Cardiac septum (tissue), 1 donor: ENCODE measurements at regions not wholly inside any gene's neighbourhood (a gene's known extent, or its start where the extent isn't known, plus 50 kb on each side); places are given as distances from the start of the nearest gene placed in this dataset.

Experiments used
- DNase-seq: peaks from one replicate; pipeline ENCODE4 v3.0.0-alpha.2; 2020; ENCODE audit warnings: low spot score
- intact Hi-C: fragments of 100-400 bp; cut with DNase I; formaldehyde crosslinking; loops from one replicate; pipeline ENCODE4 v1.14.0; 2022
- donor health status: DM: no; HTN: no; CAD: no.

DNA sequence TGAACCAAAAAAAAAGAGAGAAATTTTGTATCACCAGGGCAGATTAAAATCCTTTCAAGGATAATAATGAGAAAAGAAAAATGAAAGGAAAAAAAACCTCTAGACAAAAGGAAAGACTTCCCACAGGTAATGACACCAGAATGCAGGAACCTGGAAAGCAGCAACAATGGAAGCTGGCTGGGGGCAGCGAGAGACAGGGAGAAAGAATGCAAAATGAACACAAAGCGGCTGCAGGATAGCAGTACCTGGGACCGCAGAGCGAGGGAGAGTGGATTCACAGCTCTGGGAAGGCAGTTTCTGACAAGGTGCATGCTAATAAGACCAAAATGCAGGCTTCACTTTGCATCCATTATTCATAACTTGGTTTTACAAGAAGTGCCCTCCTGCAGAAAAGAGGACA lies 349.0 kb downstream of the SIPA1L2 start:
- intact Hi-C loops = no loop called here

DNA sequence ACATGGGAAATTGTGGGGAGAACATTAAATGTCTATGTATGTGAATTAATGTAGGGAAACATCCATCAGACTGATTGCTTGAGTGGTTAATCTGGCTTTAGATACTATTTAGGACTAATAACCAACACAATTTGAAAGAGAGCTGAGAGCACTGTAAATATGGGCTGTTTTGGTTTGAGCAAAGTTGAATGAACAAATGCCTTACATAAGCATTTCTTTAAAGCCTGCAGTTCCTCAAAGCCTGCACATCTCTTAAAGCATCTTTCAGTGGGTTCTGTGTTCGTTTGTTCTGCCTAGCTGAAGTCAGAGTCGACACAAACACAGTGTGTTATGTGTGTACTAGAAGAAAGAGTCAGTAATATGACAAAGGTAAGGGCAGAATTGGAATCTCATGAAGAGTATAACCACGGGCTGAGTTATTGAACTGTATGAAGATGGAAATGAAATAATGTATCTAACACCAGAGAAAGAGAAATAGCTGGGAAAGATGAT lies 350.0 kb downstream of the SIPA1L2 start:
- intact Hi-C loops = no loop called here
- no peak for DNase-seq

More for the DNA sequence above, 349.0 kb downstream of the SIPA1L2 start:
- DNase-seq = no peak

- DNase-seq = no peak
- intact Hi-C loops = no loop called here
These were observed 351.0 kb downstream of the SIPA1L2 start for GRCh38 chr1:232278925-232279324.

DNA sequence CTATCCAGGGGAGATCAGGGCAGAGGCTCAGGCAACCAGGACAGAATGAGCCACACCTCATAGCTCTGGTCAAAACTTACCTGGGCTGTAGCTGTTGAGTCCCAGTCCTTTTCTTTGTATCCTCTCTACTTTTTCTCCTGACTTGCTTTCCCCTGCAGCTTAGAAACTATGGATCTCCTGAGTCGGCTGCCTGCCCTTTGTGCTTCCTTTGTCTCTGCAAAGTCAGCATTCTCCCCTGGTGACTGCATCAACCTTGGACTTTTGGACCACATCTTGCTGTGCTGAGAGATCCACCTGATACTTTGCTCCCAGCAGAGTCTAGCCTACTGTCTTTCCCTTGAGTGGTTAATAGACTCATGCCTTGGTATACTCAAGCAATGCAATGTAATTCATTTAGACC lies 353.3 kb downstream of the SIPA1L2 start:
- intact Hi-C loops = no loop called here
- no peak for DNase-seq

- no peak for DNase-seq
- intact Hi-C loops = no loop called here
These were observed 354.8 kb downstream of the SIPA1L2 start for GRCh38 chr1:232274999-232275710.

DNA sequence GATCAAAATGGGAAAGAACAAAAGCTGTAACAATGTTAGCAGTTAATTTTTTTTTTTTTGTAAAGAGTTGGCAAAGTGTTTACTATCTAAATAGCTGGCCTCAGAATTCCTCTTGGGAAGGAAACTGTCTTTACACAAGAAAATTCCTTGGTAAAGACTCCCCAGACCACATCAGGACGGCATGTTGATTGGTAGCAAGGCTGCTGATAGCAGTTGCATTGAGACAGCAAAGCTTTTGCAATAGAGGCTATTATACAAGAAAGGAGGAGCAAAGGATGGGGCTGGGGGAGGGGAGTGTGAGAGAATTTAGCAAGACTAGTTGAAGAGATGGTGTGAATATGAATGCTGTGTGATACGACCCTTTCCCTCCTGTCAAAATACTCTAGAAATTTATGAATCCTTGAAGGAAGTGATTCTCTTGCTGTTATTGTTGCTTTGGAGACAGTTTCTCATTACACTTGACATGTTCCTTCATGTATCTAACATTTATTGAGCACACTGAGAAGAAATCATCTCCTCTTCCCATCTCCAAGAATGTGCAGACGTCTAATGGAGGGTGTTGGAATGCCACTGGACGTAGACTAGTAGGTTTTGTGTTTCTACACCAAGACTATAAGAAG lies 355.6 kb downstream of the SIPA1L2 start:
- no peak for DNase-seq
- intact Hi-C loops = no loop called here

GRCh38 chr1:232273011-232273410 lies 356.9 kb downstream of the SIPA1L2 start:
- intact Hi-C loops = no loop called here
- no peak for DNase-seq

- no peak for DNase-seq
These were observed 357.8 kb downstream of the SIPA1L2 start for GRCh38 chr1:232271991-232272589.

GRCh38 chr1:232271299-232271698 lies 358.6 kb downstream of the SIPA1L2 start:
- no peak for DNase-seq
- intact Hi-C loops = no loop called here

More at GRCh38 chr1:232271991-232272589, 357.8 kb downstream of the SIPA1L2 start:
- intact Hi-C loops = no loop called here

DNA sequence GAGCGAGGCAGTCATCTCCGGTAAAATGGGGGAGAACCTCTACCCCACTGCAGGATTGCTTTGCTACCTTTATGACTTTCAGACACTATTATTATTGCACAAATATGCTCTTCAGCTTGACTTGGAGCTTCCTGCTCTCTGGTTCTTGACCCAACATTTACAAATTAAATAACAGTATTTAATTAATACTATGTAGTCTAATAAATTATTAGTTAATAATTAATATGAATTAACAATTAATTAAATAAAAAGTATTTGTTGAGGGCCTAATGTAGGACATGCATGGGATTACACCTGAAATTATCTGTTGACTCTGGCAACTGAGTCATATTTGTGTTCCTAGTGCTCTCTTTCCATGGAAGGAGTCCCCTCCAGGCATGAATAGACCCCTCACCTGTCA lies 359.9 kb downstream of the SIPA1L2 start:
- intact Hi-C loops = no loop called here
- no peak for DNase-seq

DNA sequence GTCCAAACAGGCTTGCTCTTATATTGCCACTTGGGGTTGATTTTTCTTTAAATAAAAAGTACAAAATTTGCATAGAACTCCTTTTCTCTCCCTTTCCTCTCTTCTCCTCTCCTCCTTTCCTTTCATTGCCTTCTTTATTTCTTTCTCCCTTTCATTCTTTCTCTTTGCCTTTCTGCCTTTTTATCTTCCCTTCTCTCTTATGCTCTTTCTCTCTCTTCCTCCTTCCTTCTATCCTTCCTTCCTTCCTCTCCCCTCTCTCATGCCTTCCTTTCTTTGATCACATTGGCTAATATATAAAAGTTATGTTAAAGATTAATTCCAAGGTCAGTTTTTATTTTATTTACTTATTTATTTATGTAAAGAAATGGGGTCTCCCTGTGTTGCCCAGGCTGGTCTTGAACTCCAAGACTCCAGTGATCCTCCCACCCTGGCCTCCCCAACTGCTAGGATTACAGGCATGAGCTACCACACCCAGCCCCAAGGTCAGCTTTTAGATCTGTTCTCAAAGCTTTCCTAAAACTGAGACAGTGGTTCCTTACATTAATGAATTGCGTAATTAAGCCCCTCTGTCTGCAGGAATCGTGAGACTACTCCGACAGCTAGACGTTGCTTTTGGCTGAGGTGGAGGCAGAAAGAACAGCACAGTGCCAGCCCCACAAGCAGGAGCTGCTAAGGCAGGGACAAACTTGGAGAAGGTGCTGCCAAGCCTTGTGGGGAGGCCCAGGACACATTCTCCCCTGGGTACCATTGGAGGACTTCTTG lies 361.9 kb downstream of the SIPA1L2 start:
- DNase-seq = no peak
- intact Hi-C loops = no loop called here

DNA sequence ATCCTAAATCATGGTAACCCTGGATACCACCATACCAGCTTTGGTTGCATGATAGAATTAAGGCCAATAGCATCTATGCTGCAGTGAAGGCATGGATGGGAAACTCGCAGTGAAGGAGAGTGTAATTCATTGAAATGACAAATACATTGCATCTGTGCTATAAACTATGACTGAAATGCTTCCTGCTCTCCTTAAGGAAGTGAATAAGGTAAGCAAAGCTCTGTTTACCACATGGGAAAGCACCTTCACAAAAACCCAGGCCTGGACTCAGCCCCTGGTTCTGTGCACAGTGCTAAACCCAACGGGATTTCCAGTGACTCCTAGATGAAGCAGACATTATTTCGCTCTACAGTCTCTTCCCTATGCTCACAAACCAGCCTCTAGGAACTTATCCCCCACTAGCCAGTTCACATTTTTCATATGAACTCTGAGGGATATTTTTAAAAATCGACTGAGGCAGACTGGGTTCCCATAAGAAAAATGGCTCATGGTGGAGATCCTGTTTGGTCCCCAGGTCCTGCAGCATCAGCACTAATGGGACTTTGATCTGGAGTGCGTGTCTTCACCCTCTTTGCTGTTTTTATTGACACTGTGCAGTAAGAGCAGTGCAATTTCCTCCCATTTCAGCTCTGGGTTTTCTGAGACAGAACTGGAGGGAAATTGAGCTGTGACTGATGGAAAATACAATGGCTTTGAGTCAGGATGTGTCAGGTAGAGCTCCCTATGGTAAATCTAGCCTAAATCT lies 362.7 kb downstream of the SIPA1L2 start:
- intact Hi-C loops = no loop called here
- no peak for DNase-seq

DNA sequence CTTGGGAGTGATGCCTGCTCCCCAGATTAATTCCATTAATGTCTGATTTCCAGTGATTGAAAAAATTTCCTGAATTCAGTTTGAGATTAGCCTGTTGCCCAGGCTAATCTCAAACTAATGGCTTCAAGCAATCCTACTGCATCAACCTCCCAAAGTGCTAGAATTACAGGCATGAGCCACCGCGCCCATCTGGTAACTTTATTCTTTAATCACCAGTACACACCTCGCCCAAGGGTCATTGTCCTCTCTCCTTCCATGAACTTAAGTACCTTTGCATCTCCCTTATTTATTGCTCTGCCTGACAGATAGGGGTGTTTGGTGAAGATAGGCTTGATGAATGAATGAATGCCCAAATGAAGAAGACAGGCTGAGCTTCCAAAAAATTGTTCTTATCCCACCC lies 366.5 kb downstream of the SIPA1L2 start:
- no peak for DNase-seq
- intact Hi-C loops = no loop called here

GRCh38 chr1:232262991-232263390 lies 366.9 kb downstream of the SIPA1L2 start:
- no peak for DNase-seq
- intact Hi-C loops = no loop called here

GRCh38 chr1:232260861-232261260 lies 369.1 kb downstream of the SIPA1L2 start:
- intact Hi-C loops = no loop called here
- no peak for DNase-seq

- intact Hi-C loops = no loop called here
- no peak for DNase-seq
These were observed 369.9 kb downstream of the SIPA1L2 start for GRCh38 chr1:232260045-232260444.

GRCh38 chr1:232259333-232259732 lies 370.6 kb downstream of the SIPA1L2 start:
- intact Hi-C loops = no loop called here
- DNase-seq = no peak

DNA sequence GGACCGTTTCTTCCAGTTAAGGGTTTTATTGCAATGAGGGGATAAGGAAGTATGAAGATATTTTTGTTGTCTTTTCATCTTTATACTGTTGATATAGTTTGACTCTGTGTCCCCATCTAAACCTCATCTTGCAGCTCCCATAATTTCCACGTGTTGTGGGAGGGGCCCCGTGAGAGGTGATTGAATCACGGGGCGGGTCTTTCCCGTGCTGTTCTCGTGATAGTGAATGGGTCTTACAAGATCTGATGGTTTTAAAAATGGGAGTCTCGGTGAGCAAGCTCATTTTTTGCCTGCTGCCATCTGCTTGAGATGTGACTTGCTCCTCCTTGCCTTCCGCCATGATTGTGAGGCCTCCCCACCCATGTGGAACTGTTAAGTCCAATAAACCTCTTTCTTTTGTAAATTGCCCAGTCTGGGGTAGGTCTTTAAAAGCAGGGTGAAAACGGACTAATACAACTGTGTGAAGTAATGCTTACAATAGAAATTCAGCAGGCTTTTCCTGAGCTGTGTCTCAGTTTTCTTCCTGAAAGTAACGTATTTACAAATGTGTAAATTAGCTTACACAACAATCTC lies 377.3 kb downstream of the SIPA1L2 start:
- intact Hi-C loops = no loop called here
- DNase-seq = no peak

GRCh38 chr1:232250838-232251237 lies 379.1 kb downstream of the SIPA1L2 start:
- intact Hi-C loops = no loop called here
- no peak for DNase-seq
